HepG2 (cell line): ENCODE measurements at regions not wholly inside any gene's neighbourhood (a gene's known extent, or its start where the extent isn't known, plus 50 kb on each side); places are given as distances from the start of the nearest gene placed in this dataset.

Source experiments
- CAMTA2 ChIP-seq: sonication (generic); formaldehyde crosslinking; IDR thresholded peaks from 2 replicates; pipeline ENCODE4 v1.4.0; 2020; ENCODE audit warnings: mild to moderate bottlenecking, missing genetic modification reagents, borderline replicate concordance
- CTCF ChIP-seq: sonication (generic); formaldehyde crosslinking; IDR thresholded peaks from 2 replicates; pipeline ENCODE4 v1.5.0; 2020; ENCODE audit warnings: mild to moderate bottlenecking, missing genetic modification reagents, moderate library complexity
- PBX2 ChIP-seq: IDR thresholded peaks from 2 replicates; pipeline ENCODE4 v1.6.1; 2016; ENCODE audit warnings: control low read depth
- RFX1 ChIP-seq: fragments of 450-650 bp; IDR thresholded peaks from 2 replicates; pipeline ENCODE4 v1.6.1; 2017
- SRY ChIP-seq: sonication (generic); formaldehyde crosslinking; IDR thresholded peaks from 2 replicates; pipeline ENCODE4 v1.8.0; 2022; ENCODE audit warnings: mild to moderate bottlenecking, missing genetic modification reagents
- ZNF296 ChIP-seq: sonication (generic); formaldehyde crosslinking; conservative IDR thresholded peaks from 2 replicates; pipeline ENCODE4 v1.5.0; 2020; ENCODE audit warnings: mild to moderate bottlenecking, missing genetic modification reagents
- ZNF431 ChIP-seq: sonication (generic); formaldehyde crosslinking; IDR thresholded peaks from 2 replicates; pipeline ENCODE4 v1.9.0; 2022; ENCODE audit warnings: missing genetic modification reagents, low read depth, mild to moderate bottlenecking, borderline replicate concordance
- ZNF580 ChIP-seq: IDR thresholded peaks from 2 replicates; pipeline ENCODE4 v1.6.1; 2016; ENCODE audit warnings: low read depth, borderline replicate concordance
- ZZZ3 ChIP-seq: sonication (generic); formaldehyde crosslinking; IDR thresholded peaks from 2 replicates; pipeline ENCODE4 v1.4.0; 2020; ENCODE audit warnings: missing genetic modification reagents, mild to moderate bottlenecking, borderline replicate concordance
- TF ChIP-seq, protein P1 (sequence below): sonication (generic); formaldehyde crosslinking; IDR thresholded peaks from 2 replicates; pipeline ENCODE4 v1.5.0; 2020; ENCODE audit warnings: mild to moderate bottlenecking, missing genetic modification reagents, borderline replicate concordance

GRCh38 chr20:40578961-40579360 is 110.1 kb downstream of the MAFB start (continued):
- TF ChIP-seq, protein P1, sequence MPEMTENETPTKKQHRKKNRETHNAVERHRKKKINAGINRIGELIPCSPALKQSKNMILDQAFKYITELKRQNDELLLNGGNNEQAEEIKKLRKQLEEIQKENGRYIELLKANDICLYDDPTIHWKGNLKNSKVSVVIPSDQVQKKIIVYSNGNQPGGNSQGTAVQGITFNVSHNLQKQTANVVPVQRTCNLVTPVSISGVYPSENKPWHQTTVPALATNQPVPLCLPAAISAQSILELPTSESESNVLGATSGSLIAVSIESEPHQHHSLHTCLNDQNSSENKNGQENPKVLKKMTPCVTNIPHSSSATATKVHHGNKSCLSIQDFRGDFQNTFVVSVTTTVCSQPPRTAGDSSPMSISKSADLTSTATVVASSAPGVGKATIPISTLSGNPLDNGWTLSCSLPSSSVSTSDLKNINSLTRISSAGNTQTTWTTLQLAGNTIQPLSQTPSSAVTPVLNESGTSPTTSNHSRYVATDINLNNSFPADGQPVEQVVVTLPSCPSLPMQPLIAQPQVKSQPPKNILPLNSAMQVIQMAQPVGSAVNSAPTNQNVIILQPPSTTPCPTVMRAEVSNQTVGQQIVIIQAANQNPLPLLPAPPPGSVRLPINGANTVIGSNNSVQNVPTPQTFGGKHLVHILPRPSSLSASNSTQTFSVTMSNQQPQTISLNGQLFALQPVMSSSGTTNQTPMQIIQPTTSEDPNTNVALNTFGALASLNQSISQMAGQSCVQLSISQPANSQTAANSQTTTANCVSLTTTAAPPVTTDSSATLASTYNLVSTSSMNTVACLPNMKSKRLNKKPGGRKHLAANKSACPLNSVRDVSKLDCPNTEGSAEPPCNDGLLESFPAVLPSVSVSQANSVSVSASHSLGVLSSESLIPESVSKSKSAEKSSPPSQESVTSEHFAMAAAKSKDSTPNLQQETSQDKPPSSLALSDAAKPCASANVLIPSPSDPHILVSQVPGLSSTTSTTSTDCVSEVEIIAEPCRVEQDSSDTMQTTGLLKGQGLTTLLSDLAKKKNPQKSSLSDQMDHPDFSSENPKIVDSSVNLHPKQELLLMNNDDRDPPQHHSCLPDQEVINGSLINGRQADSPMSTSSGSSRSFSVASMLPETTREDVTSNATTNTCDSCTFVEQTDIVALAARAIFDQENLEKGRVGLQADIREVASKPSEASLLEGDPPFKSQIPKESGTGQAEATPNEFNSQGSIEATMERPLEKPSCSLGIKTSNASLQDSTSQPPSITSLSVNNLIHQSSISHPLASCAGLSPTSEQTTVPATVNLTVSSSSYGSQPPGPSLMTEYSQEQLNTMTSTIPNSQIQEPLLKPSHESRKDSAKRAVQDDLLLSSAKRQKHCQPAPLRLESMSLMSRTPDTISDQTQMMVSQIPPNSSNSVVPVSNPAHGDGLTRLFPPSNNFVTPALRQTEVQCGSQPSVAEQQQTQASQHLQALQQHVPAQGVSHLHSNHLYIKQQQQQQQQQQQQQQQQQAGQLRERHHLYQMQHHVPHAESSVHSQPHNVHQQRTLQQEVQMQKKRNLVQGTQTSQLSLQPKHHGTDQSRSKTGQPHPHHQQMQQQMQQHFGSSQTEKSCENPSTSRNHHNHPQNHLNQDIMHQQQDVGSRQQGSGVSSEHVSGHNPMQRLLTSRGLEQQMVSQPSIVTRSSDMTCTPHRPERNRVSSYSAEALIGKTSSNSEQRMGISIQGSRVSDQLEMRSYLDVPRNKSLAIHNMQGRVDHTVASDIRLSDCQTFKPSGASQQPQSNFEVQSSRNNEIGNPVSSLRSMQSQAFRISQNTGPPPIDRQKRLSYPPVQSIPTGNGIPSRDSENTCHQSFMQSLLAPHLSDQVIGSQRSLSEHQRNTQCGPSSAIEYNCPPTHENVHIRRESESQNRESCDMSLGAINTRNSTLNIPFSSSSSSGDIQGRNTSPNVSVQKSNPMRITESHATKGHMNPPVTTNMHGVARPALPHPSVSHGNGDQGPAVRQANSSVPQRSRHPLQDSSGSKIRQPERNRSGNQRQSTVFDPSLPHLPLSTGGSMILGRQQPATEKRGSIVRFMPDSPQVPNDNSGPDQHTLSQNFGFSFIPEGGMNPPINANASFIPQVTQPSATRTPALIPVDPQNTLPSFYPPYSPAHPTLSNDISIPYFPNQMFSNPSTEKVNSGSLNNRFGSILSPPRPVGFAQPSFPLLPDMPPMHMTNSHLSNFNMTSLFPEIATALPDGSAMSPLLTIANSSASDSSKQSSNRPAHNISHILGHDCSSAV (CRISPR knock-in tag): no peak
- TF ChIP-seq ZNF431 (CRISPR knock-in tag): no peak
- TF ChIP-seq CTCF (CRISPR knock-in tag): no peak
- TF ChIP-seq SRY (CRISPR knock-in tag): no peak
- no peak for TF ChIP-seq ZZZ3 (CRISPR knock-in tag)
- TF ChIP-seq CAMTA2 (CRISPR knock-in tag): no peak
- TF ChIP-seq ZNF580 (CRISPR knock-in tag): no peak
- no peak for TF ChIP-seq ZNF296 (CRISPR knock-in tag)
- no peak for TF ChIP-seq RFX1
- no peak for TF ChIP-seq PBX2
